ENCODE measurements at regions not wholly inside any gene's neighbourhood (a gene's known extent, or its start where the extent isn't known, plus 50 kb on each side); places are given as distances from the start of the nearest gene placed in this dataset.

DNA sequence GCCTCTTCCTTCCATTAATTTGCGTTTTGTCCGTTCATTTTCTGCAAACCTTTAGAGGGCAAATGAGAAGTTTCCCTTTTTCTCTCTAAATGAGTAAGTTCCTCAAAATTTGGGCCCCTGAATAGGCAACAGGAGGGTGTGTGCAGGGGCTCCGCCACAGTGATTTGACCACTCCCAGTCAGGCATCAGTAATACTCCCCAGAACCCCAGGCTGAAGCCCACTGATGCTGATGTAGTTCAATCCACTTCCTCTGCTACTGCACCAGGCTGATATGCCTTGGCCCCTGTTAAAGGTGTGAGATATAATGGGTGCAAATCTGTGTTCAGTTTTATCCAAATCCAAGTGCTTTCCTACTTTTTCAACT is 1150.0 kb downstream of the RPIA start:
- in situ Hi-C loops (cut with HindIII; ENCODE audit: low pct_unique_long_range_greater_than_20kb, low sequenced_read_pairs), result no loop called here
- BruUV-seq (replicated peaks), result no TSS peak

GRCh38 chr2:89842180-89842908 is 1150.9 kb downstream of the RPIA start:
- peak; percentile 42; the same call in 1 of the 2 replicates for ATAC-seq

More for the DNA sequence above, 1150.0 kb downstream of the RPIA start:
- no peaks in the 10 kb centered on the region for H3K36me3 ChIP-seq (ENCODE audit: control insufficient read depth, insufficient read depth, low read length)
- H3K27ac ChIP-seq (ENCODE audit: low read length), result no peak overlapping the region
- ChIA-PET CTCF (no interaction called here), POLR2A (no interaction called here)
- H3K27me3 ChIP-seq (ENCODE audit: control insufficient read depth, insufficient read depth, low read length), result no peaks in the 10 kb centered on the region
- intact Hi-C loops (cut with micrococcal nuclease; ENCODE audit: unreplicated experiment), result no loop called here
- H3K4me1 ChIP-seq (ENCODE audit: control insufficient read depth, insufficient read depth, low read length), result no peaks in the 10 kb centered on the region
- ATAC-seq, result no peak
- no peak overlapping the region for H3K4me3 ChIP-seq (ENCODE audit: low read depth in 2 of 2, low read length in 2 of 2)
- no peak for TF ChIP-seq TCF7L2 (IDR thresholded peaks at IDR 0.05; ENCODE audit: low read depth, low read length)
- TF ChIP-seq POLR2AphosphoS5 (IDR thresholded peaks at IDR 0.05; ENCODE audit: low read depth, low read length), result no peak
- no peak for TF ChIP-seq REST (IDR thresholded peaks at IDR 0.05; ENCODE audit: insufficient read depth in 1 of 2, low read depth in 2 of 2, low read length in 1 of 2)
- TF ChIP-seq SIN3A (IDR thresholded peaks at IDR 0.05; ENCODE audit: borderline replicate concordance, insufficient read depth, low read depth, low read length), result no peak
- no peak for TF ChIP-seq CTCF (IDR thresholded peaks at IDR 0.05)
- H3K9me3 ChIP-seq (ENCODE audit: control insufficient read depth, insufficient read depth, low read depth, low read length), result no peaks in the 10 kb centered on the region
- DNase-seq (ENCODE audit: low read depth, low spot score), result no peak

More at GRCh38 chr2:89842180-89842908, 1150.9 kb downstream of the RPIA start:
- in situ Hi-C loops (cut with HindIII; ENCODE audit: low pct_unique_long_range_greater_than_20kb, low sequenced_read_pairs) (no loop called here), intact Hi-C loops (cut with micrococcal nuclease; ENCODE audit: unreplicated experiment) (no loop called here)
- H3K27ac ChIP-seq (ENCODE audit: low read length), result no peak overlapping the region
- no peaks in the 10 kb centered on the region for H3K36me3 ChIP-seq (ENCODE audit: control insufficient read depth, insufficient read depth, low read length)
- no peaks in the 10 kb centered on the region; the same call in 1 of the 2 replicates for H3K27me3 ChIP-seq (ENCODE audit: control insufficient read depth, insufficient read depth, low read length)
- no peak for TF ChIP-seq SIN3A (IDR thresholded peaks at IDR 0.05; ENCODE audit: borderline replicate concordance, insufficient read depth, low read depth, low read length)
- TF ChIP-seq REST (IDR thresholded peaks at IDR 0.05; ENCODE audit: insufficient read depth in 1 of 2, low read depth in 2 of 2, low read length in 1 of 2), result no peak
- no peak for TF ChIP-seq TCF7L2 (IDR thresholded peaks at IDR 0.05; ENCODE audit: low read depth, low read length)
- no peak for TF ChIP-seq POLR2AphosphoS5 (IDR thresholded peaks at IDR 0.05; ENCODE audit: low read depth, low read length)
- no peak for TF ChIP-seq CTCF (IDR thresholded peaks at IDR 0.05)
- no peak overlapping the region for H3K4me3 ChIP-seq (ENCODE audit: low read depth in 2 of 2, low read length in 2 of 2)
- H3K9me3 ChIP-seq (ENCODE audit: control insufficient read depth, insufficient read depth, low read depth, low read length), result no peaks in the 10 kb centered on the region
- BruUV-seq (replicated peaks), result no TSS peak
- ChIA-PET CTCF (no interaction called here), POLR2A (no interaction called here)
- H3K4me1 ChIP-seq (ENCODE audit: control insufficient read depth, insufficient read depth, low read length), result no peaks in the 10 kb centered on the region
- DNase-seq (ENCODE audit: low read depth, low spot score), result no peak

Data from Panc1 (cell line).